ENCODE measurements at regions not wholly inside any gene's neighbourhood (a gene's known extent, or its start where the extent isn't known, plus 50 kb on each side); places are given as distances from the start of the nearest gene placed in this dataset.

DNA sequence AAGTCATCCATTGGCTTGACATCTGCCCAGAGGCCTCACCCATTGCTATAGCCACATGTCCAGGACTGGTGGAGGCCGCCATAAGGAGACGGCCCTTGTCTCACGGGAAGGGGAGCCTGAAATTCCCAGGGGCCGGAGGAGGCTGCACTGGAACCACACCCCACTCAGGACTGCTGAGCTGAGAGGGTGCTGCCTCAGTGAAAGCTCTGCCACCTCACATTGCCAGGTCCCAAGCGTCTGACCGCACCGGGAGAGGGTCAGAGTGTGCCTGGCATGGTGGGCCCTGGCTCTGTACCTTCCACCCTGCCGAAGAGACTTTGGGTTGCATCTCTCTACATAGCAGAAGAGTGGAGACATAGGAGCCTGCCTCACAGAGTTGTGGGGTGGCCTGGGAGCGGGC is 134.1 kb upstream of the GLI2 start:
- TF ChIP-seq, protein P1, sequence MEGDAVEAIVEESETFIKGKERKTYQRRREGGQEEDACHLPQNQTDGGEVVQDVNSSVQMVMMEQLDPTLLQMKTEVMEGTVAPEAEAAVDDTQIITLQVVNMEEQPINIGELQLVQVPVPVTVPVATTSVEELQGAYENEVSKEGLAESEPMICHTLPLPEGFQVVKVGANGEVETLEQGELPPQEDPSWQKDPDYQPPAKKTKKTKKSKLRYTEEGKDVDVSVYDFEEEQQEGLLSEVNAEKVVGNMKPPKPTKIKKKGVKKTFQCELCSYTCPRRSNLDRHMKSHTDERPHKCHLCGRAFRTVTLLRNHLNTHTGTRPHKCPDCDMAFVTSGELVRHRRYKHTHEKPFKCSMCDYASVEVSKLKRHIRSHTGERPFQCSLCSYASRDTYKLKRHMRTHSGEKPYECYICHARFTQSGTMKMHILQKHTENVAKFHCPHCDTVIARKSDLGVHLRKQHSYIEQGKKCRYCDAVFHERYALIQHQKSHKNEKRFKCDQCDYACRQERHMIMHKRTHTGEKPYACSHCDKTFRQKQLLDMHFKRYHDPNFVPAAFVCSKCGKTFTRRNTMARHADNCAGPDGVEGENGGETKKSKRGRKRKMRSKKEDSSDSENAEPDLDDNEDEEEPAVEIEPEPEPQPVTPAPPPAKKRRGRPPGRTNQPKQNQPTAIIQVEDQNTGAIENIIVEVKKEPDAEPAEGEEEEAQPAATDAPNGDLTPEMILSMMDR (IDR thresholded peaks at IDR 0.05; ENCODE audit: poor library complexity), result no peak
- TF ChIP-seq EZH2 (IDR thresholded peaks at IDR 0.05; ENCODE audit: borderline replicate concordance) (no peak), EZH2phosphoT487 (IDR thresholded peaks at IDR 0.05; ENCODE audit: low read depth, severe bottlenecking, unreplicated experiment) (no peak)

All from hepatocyte (in vitro differentiated cells).